Endothelial cell of umbilical vein (primary cell): ENCODE measurements at regions not wholly inside any gene's neighbourhood (a gene's known extent, or its start where the extent isn't known, plus 50 kb on each side); places are given as distances from the start of the nearest gene placed in this dataset.

ENCODE experiments used
- CTCF ChIP-seq, 2 donors: IDR thresholded peaks; 1 replicate in 1 of 2; 2 replicates in 1 of 2; pipeline ENCODE4 v1.5.1; 2011; ENCODE audit warnings: low read length in 2 of 2, mild to moderate bottlenecking in 2 of 2, moderate library complexity in 2 of 2, control low read depth in 1 of 2, inconsistent platforms in 1 of 2, low read depth in 1 of 2; ENCODE audit not compliant: insufficient read depth in 1 of 2; ENCODE audit errors: extremely low read depth in 1 of 2
- EZH2 ChIP-seq: IDR thresholded peaks from 2 replicates; pipeline ENCODE4 v1.6.1; 2012; ENCODE audit warnings: borderline replicate concordance, low read depth, mild to moderate bottlenecking, moderate library complexity, low read length, inconsistent platforms; ENCODE audit not compliant: severe bottlenecking
- FOS ChIP-seq: IDR thresholded peaks from 2 replicates; pipeline ENCODE4 v1.6.1; 2011; ENCODE audit warnings: mild to moderate bottlenecking, low read length, moderate library complexity, borderline replicate concordance; ENCODE audit not compliant: insufficient read depth
- JUN ChIP-seq: IDR thresholded peaks from 2 replicates; pipeline ENCODE4 v1.6.1; 2011; ENCODE audit warnings: borderline replicate concordance, low read depth; ENCODE audit not compliant: insufficient read length, insufficient read depth
- MAX ChIP-seq: IDR thresholded peaks from 2 replicates; pipeline ENCODE4 v1.6.1; 2011; ENCODE audit not compliant: insufficient read depth, insufficient read length
- POLR2A ChIP-seq: IDR thresholded peaks from 2 replicates; pipeline ENCODE4 v1.6.1; 2012; ENCODE audit warnings: low read depth, mild to moderate bottlenecking, control low read depth, low read length
- POLR2AphosphoS5 ChIP-seq: IDR thresholded peaks from 2 replicates; pipeline ENCODE4 v1.6.1; 2012; ENCODE audit warnings: low read depth, mild to moderate bottlenecking, control low read depth, low read length, moderate library complexity; ENCODE audit not compliant: insufficient read depth

- TF ChIP-seq CTCF (IDR thresholded peaks at IDR 0.05; ENCODE audit: extremely low read depth in 1 of 2, insufficient read depth in 1 of 2, low read depth in 1 of 2, low read length in 2 of 2) (no peak), JUN (no peak), MAX (no peak), EZH2 (no peak), POLR2A (no peak), POLR2AphosphoS5 (no peak), FOS (no peak)
Measured at GRCh38 chr14:40119321-40119720, 687.1 kb upstream of the FBXO33 start.
